ENCODE measurements at regions not wholly inside any gene's neighbourhood (a gene's known extent, or its start where the extent isn't known, plus 50 kb on each side); places are given as distances from the start of the nearest gene placed in this dataset.
"Not testable (repeated sequence)": the region's sequence is repeated elsewhere in the genome, so short reads cannot be mapped to it uniquely, and the experiment has no call there.

DNA sequence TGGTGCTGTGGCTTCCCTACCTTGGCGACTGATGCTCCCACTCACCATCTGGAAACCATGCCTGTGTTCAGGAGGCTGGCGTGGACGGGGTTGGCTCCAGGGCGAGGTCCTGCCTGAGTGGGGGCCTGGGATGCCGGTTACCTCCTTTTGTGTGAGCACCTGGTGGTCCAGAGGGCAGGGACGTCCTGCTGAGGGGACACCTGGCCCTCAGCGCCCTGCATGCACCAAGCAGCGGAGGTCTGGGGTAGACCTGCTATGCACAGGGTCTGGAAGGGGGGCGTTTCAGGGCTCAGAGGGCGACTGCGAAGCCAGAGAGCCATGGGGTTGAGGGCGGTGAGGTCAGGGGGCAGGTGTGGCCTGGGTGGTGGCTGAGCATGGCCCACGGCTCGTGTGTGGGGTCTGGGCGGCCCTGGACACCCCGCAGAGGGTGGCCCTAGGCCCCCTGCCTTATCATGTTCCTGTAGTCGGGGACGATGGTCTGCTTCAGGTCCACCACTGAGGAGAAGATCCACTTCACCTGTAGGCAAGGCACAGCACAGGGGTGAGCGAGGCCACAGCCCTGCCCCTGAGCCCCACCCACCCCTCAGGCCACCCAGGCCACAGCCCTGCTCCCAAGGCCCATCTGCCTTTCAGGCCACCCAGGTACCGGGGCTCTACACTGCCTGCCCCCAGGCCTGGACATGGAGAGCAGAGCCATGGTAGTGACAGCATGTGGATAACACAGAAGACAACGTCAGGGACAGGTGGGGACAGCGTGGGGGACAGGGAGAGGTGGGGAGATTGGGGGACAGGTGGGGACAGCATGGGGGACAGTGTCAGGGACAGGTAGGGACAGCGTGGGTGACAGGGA is 95.3 kb downstream of the TMEM121 start:
- DNase-seq (ENCODE audit: low read depth, low spot score): not testable (repeated sequence)

DNA sequence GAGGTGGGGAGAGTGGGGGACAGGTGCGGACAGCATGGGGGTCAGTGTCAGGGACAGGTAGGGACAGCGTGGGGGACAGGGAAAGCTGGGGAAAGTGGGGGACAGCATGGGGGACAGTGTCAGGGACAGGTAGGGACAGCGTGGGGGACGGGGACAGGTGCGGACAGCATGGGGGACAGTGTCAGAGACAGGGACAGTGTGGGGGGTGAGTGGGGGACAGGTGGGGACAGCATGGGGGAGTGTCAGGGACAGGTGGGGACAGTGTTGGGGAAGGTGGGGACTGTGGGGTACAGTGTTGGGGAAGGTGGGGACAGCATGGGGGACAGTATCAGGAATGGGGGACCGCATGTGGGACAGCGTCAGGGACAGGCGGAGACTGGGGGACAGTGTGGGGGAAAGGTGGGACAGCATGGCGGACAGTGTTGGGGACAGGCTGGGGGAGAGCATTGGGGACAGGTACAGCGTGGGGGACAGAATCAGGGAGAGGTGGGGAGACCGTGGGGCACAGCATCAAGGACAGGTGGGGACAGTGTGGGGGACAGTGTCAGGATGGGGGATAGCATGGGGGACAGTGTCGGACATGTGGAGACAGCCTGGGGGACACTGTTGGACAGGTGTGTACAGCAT is 96.1 kb downstream of the TMEM121 start:
- DNase-seq (ENCODE audit: low read depth, low spot score): no peak

DNA sequence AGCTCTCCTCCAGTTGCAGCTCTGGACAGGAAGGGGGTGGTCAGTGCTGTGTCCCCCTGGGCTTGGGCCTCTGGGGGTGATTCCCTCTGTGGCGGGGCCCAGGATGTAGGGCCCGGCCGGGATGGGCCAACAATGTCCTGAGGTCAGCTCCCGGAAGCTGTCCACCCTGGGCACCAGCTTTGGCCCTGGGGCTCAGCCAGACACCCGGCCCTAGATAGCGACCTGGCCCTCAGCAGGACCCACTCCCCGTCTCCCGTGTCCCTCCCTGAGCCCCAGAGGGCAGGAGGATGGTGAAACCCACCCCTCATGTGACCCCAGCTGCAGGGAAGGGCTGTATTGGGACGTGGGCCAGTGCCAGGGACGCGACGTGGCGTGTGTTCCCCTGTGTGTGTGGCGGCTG is 96.8 kb downstream of the TMEM121 start:
- DNase-seq (ENCODE audit: low read depth, low spot score): not testable (repeated sequence)

DNA sequence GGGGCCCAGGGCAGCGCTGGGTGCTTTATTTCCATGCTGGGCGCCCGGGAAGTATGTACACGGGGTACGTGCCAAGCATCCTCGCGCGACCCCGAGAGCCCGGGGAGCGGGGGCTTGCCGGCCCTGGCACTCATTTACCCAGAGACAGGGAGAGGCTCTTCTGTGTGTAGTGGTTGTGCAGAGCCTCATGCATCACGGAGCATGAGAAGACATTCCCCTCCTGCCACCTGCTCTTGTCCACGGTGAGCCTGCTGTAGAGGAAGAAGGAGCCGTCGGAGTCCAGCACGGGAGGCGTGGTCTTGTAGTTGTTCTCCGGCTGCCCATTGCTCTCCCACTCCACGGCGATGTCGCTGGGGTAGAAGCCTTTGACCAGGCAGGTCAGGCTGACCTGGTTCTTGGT is 98.0 kb downstream of the TMEM121 start:
- DNase-seq (ENCODE audit: low read depth, low spot score): not testable (repeated sequence)

GRCh38 chr14:105624749-105625434 is 98.5 kb downstream of the TMEM121 start:
- DNase-seq (ENCODE audit: low read depth, low spot score): not testable (repeated sequence)

- DNase-seq (ENCODE audit: low read depth, low spot score): not testable (repeated sequence)
These were observed 99.1 kb downstream of the TMEM121 start for GRCh38 chr14:105625448-105625847.

GRCh38 chr14:105626111-105626510 is 99.7 kb downstream of the TMEM121 start:
- not testable (repeated sequence) for DNase-seq (ENCODE audit: low read depth, low spot score)

DNA sequence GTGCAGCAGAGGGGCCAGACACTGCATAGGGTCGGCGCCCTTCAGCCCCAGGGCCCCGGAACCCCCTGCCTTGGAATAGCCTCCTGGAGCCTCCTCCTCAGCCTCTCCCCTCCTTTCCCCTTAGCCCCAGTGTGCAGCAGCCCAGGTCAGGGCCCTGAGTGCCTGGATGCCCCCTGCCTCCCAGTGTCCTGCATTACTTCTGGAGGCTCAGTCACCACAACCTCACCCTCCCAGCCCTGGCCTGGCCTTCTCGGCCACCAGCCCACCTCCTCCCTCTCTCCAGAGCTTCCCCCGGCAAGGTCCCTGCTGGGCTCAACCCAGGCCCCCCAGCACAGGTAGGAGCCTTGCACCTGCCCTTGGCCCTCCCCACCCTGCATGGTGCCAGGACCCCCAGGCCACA is 100.3 kb downstream of the TMEM121 start:
- DNase-seq (ENCODE audit: low read depth, low spot score): not testable (repeated sequence)

- DNase-seq (ENCODE audit: low read depth, low spot score): not testable (repeated sequence)
These were observed 100.9 kb downstream of the TMEM121 start for GRCh38 chr14:105627287-105627686.

- no peak for DNase-seq (ENCODE audit: low read depth, low spot score)
These were observed 101.3 kb downstream of the TMEM121 start for GRCh38 chr14:105627701-105628100.

GRCh38 chr14:105628126-105628525 is 101.7 kb downstream of the TMEM121 start:
- DNase-seq (ENCODE audit: low read depth, low spot score): not testable (repeated sequence)

DNA sequence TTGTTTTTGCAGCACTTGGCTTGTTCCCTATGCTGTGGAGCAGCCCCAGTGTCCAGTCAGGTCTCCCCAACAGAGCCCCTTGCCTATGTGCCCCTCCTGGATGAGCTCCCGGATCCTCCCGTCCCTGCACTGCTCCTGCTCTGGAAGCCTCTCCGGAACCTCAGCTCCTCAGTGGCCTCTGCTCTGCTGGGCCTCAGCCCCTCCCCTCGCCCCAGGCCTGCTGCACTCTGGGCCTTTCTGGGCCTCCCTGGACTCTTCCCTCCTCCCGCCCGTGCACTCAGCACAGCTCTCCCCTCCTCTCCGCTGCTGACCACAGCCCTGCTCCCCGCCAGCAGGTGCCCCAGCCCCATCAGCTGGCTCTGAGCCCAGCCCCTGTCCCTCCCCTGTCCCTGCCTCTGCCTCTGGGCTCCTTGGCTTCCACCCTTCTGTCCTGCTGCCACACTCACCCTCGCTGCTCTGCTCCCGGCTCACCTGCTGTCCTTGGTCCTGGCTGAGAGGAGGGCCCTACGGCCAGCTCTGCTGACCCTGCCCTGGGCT is 102.2 kb downstream of the TMEM121 start:
- DNase-seq (ENCODE audit: low read depth, low spot score): not testable (repeated sequence)

- DNase-seq (ENCODE audit: low read depth, low spot score): not testable (repeated sequence)
These were observed 102.9 kb downstream of the TMEM121 start for GRCh38 chr14:105629091-105629885.

- DNase-seq (ENCODE audit: low read depth, low spot score): no peak
These were observed 103.5 kb downstream of the TMEM121 start for GRCh38 chr14:105629886-105630215.

DNA sequence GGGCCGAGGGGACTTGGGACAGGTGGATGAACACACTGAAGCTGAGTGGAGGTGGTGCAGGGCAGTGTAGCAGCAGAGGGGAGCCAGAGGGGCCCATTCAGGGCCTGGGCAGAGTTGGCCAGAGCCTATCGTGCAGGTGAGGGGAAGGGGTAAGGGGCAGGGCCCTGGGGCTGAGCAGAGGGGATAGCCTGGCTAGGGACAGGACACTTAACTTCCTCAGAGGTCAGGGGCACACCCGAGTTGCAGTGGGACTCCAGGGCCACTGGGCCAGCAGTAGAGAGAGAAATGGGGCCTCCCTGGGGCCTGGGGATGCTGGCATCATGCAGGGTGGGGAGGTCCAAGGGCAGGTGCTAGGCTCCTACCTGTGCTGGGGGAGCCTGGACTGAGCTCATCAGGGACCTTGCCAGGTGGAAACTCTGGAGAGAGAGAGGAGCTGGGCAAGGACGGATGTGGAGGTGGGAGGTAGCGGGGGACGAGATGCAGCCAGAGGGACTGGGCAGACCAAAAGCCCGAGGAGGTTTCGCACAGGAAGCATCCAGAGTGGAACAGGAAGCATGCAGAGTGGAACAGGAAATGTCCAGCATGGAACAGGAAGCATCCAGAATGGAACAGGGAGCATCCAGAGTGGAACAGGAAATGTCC is 104.0 kb downstream of the TMEM121 start:
- DNase-seq (ENCODE audit: low read depth, low spot score): not testable (repeated sequence)

- not testable (repeated sequence) for DNase-seq (ENCODE audit: low read depth, low spot score)
These were observed 104.8 kb downstream of the TMEM121 start for GRCh38 chr14:105630935-105631779.

DNA sequence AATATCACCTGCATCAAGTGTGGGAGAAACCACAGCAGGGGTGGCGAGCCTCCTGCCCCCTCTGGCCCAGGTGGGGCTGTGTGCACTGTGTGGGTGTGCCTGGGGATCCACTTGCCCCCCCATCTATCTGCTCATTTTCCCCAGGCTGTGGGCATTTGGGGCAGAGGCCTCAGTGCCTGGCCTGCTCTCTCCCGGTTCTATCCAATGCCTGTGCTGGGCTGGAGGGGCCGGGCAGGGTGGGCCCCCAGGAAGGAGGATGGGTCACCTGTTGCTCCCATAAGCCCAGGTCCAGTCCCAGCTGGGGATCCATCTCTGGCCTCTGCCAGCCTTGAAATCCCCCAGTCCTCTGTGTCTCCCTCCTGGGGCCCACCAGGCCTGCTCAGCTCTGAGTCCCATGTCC is 105.6 kb downstream of the TMEM121 start:
- DNase-seq (ENCODE audit: low read depth, low spot score): no peak

- not testable (repeated sequence) for DNase-seq (ENCODE audit: low read depth, low spot score)
These were observed 107.2 kb downstream of the TMEM121 start for GRCh38 chr14:105633596-105633995.

- no peak for DNase-seq (ENCODE audit: low read depth, low spot score)
These were observed 109.2 kb downstream of the TMEM121 start for GRCh38 chr14:105635560-105635959.

GRCh38 chr14:105636021-105636420 is 109.6 kb downstream of the TMEM121 start:
- DNase-seq (ENCODE audit: low read depth, low spot score): not testable (repeated sequence)

All from astrocyte of the hippocampus (primary cell).